Right cardiac atrium (tissue), 5 donors: ENCODE measurements at regions not wholly inside any gene's neighbourhood (a gene's known extent, or its start where the extent isn't known, plus 50 kb on each side); places are given as distances from the start of the nearest gene placed in this dataset.

Experiments
- ATAC-seq, 2 donors: fragments of 200-7000 bp; cut with Tn5 transposase; one replicate each; pipeline versions ENCODE4 v1.8.0 to v1.9.1; 2020; ENCODE audit warnings: moderate library complexity in 2 of 2, mild to moderate bottlenecking in 1 of 2
- DNase-seq, 3 donors: peaks; one replicate each; pipeline ENCODE4 v3.0.0-alpha.2; 2020
- H3K27ac ChIP-seq: one replicate; pipeline ENCODE4 v1.5.1; 2013; ENCODE audit warnings: mild to moderate bottlenecking, low read length, control low read depth, moderate library complexity
- H3K27me3 ChIP-seq: one replicate; pipeline ENCODE4 v1.6.1; 2013; ENCODE audit not compliant: control insufficient read depth, insufficient read depth
- H3K4me1 ChIP-seq: one replicate; pipeline ENCODE4 v1.6.1; 2013; ENCODE audit warnings: low read length; ENCODE audit not compliant: control insufficient read depth, insufficient read depth
- H3K4me3 ChIP-seq: one replicate; pipeline ENCODE4 v1.5.1; 2013; ENCODE audit warnings: low read length, control low read depth
- H3K9me3 ChIP-seq: one replicate; pipeline ENCODE4 v1.6.1; 2013; ENCODE audit warnings: low read length; ENCODE audit not compliant: control insufficient read depth
- WGBS: extraction: QIAGEN DNeasy Blood & Tissue Kit; methylation state at CpG from one replicate; pipeline ENCODE4 v1.1.7; 2013; 5-methylcytosine and 5-hydroxymethylcytosine counted together
- intact Hi-C, 4 donors: fragments of 100-400 bp; cut with DNase I; formaldehyde crosslinking; loops; one replicate each; pipeline versions ENCODE4 v1.11.0 to v1.14.0; 2022 to 2023
- donor health status: healthy with polysubstance abuse.
- donor health status: DM: no; HTN: yes; CAD: no.
- donor health status: DM: no; HTN: no; CAD: no.
- donor health status: DM: no; HTN: yes; CAD: no; lungs with severe emphysema.
- donor health status: DM: yes; HTN: yes; CAD: no.

DNA sequence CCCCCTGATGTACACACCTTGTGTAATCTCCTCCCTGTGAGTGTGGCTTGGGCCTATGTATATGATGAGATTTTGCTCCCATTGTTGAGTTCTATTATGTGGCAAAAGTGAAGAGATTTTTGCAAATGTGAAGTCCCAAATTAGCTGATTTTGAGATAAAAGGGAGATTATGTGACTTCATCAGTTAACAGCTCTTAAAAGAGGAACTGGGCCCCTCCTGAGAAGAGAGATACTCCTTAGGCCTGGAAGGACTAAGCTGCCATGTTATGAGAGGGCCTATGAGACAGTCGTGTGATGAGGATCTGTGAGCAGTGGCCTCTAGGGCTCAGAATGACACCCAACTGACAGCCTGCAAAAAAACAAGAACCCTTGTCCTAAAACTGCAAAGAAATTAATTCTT lies 93.4 kb downstream of the OR5AK2 start:
- Histone ChIP-seq H3K4me1 (no peaks in the 10 kb centered on the region), H3K27ac (no peak overlapping the region), H3K27me3 (no peaks in the 10 kb centered on the region), H3K9me3 (no peaks in the 10 kb centered on the region), H3K4me3 (no peak overlapping the region)
- ATAC-seq (no peak), DNase-seq (no peak)
- intact Hi-C loops, result no loop called here
- 88% methylated on average over 1 of the region's 1 CpG for WGBS

DNA sequence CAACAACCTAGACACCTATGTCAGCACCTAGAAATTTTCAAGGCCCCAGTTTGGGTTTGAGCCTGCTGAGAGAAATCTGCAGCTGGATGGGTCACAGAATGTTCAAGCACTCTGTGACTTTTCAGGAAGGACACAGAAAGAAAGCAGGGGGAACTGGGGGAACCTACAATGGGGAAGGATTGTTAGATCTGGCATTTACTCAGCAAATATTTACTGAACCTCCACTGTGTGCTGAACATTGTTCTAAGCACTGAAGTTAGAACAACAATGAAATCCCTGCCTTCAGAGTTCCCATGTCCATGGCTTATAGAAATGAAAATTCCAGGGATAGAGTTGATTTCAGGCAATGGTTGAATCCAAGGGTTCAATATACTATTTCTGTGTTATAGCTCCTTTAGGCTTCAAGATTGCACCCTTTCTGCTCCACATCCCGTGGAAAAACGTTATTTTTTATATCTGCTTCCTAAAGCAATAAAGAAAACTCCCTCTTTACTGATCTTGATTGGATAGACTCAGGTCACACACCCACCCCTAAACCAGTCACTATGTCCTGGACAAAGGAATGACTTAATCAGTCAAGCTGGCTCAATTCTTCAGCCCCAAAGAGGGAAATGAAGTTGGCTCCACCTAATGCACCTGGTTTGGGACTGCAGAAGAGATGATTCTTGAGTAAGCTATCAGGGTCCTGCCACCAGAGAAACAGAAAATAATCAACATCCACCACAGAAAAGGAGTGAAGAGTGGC lies 95.1 kb downstream of the OR5AK2 start:
- DNase-seq, result no peak
- ATAC-seq, result no peak
- H3K27ac ChIP-seq, result no peak overlapping the region
- intact Hi-C loops, result no loop called here
- no peaks in the 10 kb centered on the region for H3K4me1 ChIP-seq
- H3K27me3 ChIP-seq, result no peaks in the 10 kb centered on the region
- H3K9me3 ChIP-seq, result no peaks in the 10 kb centered on the region
- no peak overlapping the region for H3K4me3 ChIP-seq
- 78% methylated on average over 2 of the region's 2 CpGs for WGBS

GRCh38 chr11:57085611-57086010 lies 96.1 kb upstream of the LRRC55 start:
- Histone ChIP-seq H3K4me3 (no peak overlapping the region), H3K9me3 (no peaks in the 10 kb centered on the region), H3K27ac (no peak overlapping the region), H3K4me1 (no peaks in the 10 kb centered on the region), H3K27me3 (no peaks in the 10 kb centered on the region)
- DNase-seq (no peak), ATAC-seq (no peak)
- 38% methylated on average over 1 of the region's 1 CpG for WGBS
- intact Hi-C loops, result no loop called here

DNA sequence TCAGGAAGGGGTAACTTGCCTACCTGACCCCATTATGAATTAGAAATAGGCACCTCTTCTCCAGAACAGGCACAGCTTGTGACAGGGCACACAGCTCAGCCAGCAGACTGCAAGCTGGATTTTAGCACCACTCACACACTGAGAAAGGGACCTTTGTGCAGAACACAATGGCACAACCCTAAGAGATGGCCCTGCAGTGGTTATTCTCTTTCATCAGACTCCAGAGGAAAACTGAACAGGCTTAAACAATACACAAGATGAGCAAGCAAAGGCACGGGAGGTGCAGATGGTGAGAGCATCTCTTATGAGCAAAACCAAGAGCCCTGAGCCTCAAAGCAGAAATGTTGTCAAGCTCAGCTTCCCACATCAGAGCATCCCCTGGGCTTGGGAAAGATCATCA lies 93.8 kb upstream of the LRRC55 start:
- no peaks in the 10 kb centered on the region for H3K9me3 ChIP-seq
- DNase-seq (no peak), ATAC-seq (no peak)
- intact Hi-C loops, result no loop called here
- H3K4me3 ChIP-seq, result no peak overlapping the region
- no peaks in the 10 kb centered on the region for H3K4me1 ChIP-seq
- H3K27me3 ChIP-seq, result no peaks in the 10 kb centered on the region
- H3K27ac ChIP-seq, result no peak overlapping the region
- 77% methylated on average over 1 of the region's 1 CpG for WGBS

DNA sequence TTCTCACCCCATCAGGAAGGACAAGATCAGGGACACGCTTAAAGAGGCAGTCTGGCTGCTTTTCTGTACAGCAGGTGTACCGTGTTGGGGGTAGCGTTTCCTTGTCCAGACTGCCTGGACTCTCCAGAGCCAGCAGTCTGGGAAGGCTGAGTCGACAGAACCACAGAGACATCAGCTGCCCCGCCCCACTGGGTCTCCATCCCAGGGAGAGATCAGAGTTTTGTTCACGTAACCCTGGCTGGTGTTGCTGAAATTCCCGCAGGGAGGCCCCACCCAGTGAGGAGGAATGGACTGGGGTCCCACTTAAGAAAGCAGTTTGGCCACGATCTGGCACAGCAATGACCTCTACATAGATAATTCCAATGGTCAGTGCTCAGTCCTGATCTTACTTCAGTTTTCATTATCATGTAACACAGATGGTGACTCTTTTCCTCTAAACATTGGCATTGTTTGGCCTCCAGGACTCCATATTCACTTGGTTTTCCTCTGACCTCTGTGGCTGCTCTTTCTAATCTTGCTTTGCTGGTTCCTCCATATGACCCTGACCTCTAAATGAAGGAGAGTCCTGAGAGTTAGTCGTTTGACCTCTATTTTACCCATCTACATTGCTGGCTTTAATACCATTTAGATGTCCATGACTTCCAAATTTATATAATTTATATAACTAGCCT lies 89.6 kb upstream of the LRRC55 start:
- Histone ChIP-seq H3K4me1 (no peaks in the 10 kb centered on the region), H3K27ac (no peak overlapping the region), H3K4me3 (no peak overlapping the region), H3K27me3 (no peaks in the 10 kb centered on the region), H3K9me3 (no peaks in the 10 kb centered on the region)
- WGBS, result 84% methylated on average over 9 of the region's 9 CpGs
- DNase-seq (peak in 2 of 3 donors; percentile 10 to 23), ATAC-seq (no peak)
- intact Hi-C loops, result no loop called here

GRCh38 chr11:57094181-57094935 lies 87.4 kb upstream of the LRRC55 start:
- H3K27ac ChIP-seq, result no peak overlapping the region
- intact Hi-C loops, result no loop called here
- H3K4me1 ChIP-seq, result no peaks in the 10 kb centered on the region
- no peak for DNase-seq
- H3K27me3 ChIP-seq, result no peaks in the 10 kb centered on the region
- no peaks in the 10 kb centered on the region for H3K9me3 ChIP-seq
- no peak for ATAC-seq
- WGBS, result 84% methylated on average over 1 of the region's 1 CpG
- no peak overlapping the region for H3K4me3 ChIP-seq

DNA sequence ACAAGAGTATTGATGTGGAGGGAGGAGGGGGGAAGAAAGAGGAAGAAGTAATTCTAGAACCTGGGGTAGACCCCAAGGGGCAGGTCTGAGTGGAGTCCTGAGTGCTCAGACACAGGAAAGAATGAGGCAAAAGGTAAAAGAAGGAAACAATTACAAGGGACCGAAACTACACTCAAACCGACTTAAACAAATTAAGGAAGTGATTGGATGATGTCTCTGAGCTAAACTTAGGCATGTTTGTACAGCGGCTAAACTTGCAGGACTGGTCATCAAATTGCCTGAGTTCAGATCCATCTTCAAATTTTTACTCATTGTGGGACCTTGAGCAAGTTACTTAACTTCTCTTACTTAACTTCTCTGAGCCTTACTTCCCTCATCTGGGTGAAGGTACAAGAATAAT lies 86.3 kb upstream of the LRRC55 start:
- Histone ChIP-seq H3K4me3 (no peak overlapping the region), H3K27me3 (no peaks in the 10 kb centered on the region), H3K27ac (no peak overlapping the region), H3K4me1 (peaks cover 2% of the 10 kb centered on the region), H3K9me3 (no peaks in the 10 kb centered on the region)
- ATAC-seq (no peak), DNase-seq (no peak)
- intact Hi-C loops, result no loop called here
- 64% methylated on average over 3 of the region's 3 CpGs for WGBS

- no peak for DNase-seq
- ATAC-seq, result no peak
- no peaks in the 10 kb centered on the region for H3K27me3 ChIP-seq
- no peaks in the 10 kb centered on the region for H3K9me3 ChIP-seq
- H3K27ac ChIP-seq, result no peak overlapping the region
- peaks cover 2% of the 10 kb centered on the region for H3K4me1 ChIP-seq
- 76% methylated on average over 3 of the region's 3 CpGs for WGBS
- H3K4me3 ChIP-seq, result no peak overlapping the region
- intact Hi-C loops, result no loop called here
Observed at GRCh38 chr11:57095896-57096295, 85.9 kb upstream of the LRRC55 start.

GRCh38 chr11:57097149-57097548 lies 84.6 kb upstream of the LRRC55 start:
- no peak overlapping the region for H3K27ac ChIP-seq
- WGBS, result 86% methylated on average over 2 of the region's 2 CpGs
- no peaks in the 10 kb centered on the region for H3K27me3 ChIP-seq
- H3K9me3 ChIP-seq, result no peaks in the 10 kb centered on the region
- no peak for ATAC-seq
- no peak overlapping the region for H3K4me3 ChIP-seq
- H3K4me1 ChIP-seq, result peaks cover 2% of the 10 kb centered on the region
- intact Hi-C loops, result no loop called here
- no peak for DNase-seq

DNA sequence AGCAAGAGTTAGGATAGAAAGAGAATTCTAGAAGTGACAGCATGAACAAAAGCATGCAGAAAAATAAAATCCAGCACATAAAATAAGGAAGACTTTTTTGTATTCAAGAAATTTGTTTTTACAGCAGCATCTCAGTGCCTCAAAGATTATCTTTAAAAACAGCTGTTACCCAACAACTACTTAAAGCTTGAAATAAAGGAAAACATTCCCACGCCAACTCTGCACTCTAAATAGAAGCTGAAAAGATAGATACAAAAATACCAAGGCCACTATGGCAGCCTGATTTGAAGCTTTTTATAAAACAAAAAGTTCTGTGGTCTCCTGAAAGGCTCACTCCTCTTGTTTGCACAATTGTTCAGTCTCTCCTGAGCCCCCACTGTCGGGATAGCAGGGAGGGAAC lies 83.6 kb upstream of the LRRC55 start:
- WGBS, result 31% methylated on average over 2 of the region's 2 CpGs

GRCh38 chr11:57100638-57101331 lies 81.0 kb upstream of the LRRC55 start:
- intact Hi-C loops, result no loop called here
- H3K4me1 ChIP-seq, result peaks cover 2% of the 10 kb centered on the region

More for the DNA sequence above, 83.6 kb upstream of the LRRC55 start:
- no peak overlapping the region for H3K27ac ChIP-seq
- peaks cover 2% of the 10 kb centered on the region for H3K4me1 ChIP-seq
- H3K27me3 ChIP-seq, result no peaks in the 10 kb centered on the region
- intact Hi-C loops, result no loop called here
- no peak for DNase-seq
- no peak for ATAC-seq
- H3K9me3 ChIP-seq, result no peaks in the 10 kb centered on the region
- H3K4me3 ChIP-seq, result no peak overlapping the region

More at GRCh38 chr11:57100638-57101331, 81.0 kb upstream of the LRRC55 start:
- Histone ChIP-seq H3K4me3 (no peak overlapping the region), H3K9me3 (no peaks in the 10 kb centered on the region), H3K27ac (no peak overlapping the region), H3K27me3 (no peaks in the 10 kb centered on the region)
- no peak for DNase-seq
- 29% methylated on average over 5 of the region's 5 CpGs for WGBS
- ATAC-seq, result peak; percentile 60 to 79
